GM13977 (cell line): ENCODE measurements at regions not wholly inside any gene's neighbourhood (a gene's known extent, or its start where the extent isn't known, plus 50 kb on each side); places are given as distances from the start of the nearest gene placed in this dataset.

ENCODE experiments used
- DNase-seq: peaks from one replicate; pipeline ENCODE4 v3.0.0; 2012; ENCODE audit warnings: low spot score
- CTCF ChIP-seq: IDR thresholded peaks from 2 replicates; pipeline ENCODE4 v1.5.1; 2012; ENCODE audit warnings: mild to moderate bottlenecking, control low read depth; ENCODE audit not compliant: insufficient read depth; ENCODE audit errors: extremely low read depth, missing control alignments
- in situ Hi-C: fragments of 300-500 bp; cut with MboI; formaldehyde crosslinking; loops from one replicate; pipeline ENCODE4 v1.12.0; 2022; ENCODE audit warnings: low sequenced_read_pairs, low pct_unique_long_range_greater_than_20kb, mixed read lengths, inconsistent platforms; ENCODE audit not compliant: unreplicated experiment

GRCh38 chr5:136605638-136606037 is 240.3 kb upstream of the TRPC7 start:
- no peak for TF ChIP-seq CTCF
- in situ Hi-C loops: no loop called here
- DNase-seq: no peak

- TF ChIP-seq CTCF: no peak
- in situ Hi-C loops: no loop called here
- no peak for DNase-seq
These were observed 235.0 kb upstream of the TRPC7 start for GRCh38 chr5:136600306-136600705.

- in situ Hi-C loops: no loop called here
- DNase-seq: no peak
- TF ChIP-seq CTCF: no peak
These were observed 233.6 kb upstream of the TRPC7 start for GRCh38 chr5:136598802-136599404.

- DNase-seq: no peak
- in situ Hi-C loops: no loop called here
These were observed 229.1 kb upstream of the TRPC7 start for GRCh38 chr5:136594416-136594815.

GRCh38 chr5:136590581-136590980 is 225.2 kb upstream of the TRPC7 start:
- in situ Hi-C loops: no loop called here
- no peak for TF ChIP-seq CTCF
- DNase-seq: no peak

More at GRCh38 chr5:136594416-136594815, 229.1 kb upstream of the TRPC7 start:
- no peak for TF ChIP-seq CTCF

GRCh38 chr5:136586196-136586595 is 220.9 kb upstream of the TRPC7 start:
- no peak for TF ChIP-seq CTCF
- DNase-seq: no peak
- in situ Hi-C loops: no loop called here

- in situ Hi-C loops: no loop called here
- no peak for DNase-seq
- no peak for TF ChIP-seq CTCF
These were observed 219.1 kb upstream of the TRPC7 start for GRCh38 chr5:136584474-136584873.
